Left colon (tissue), 2 donors: ENCODE measurements at regions not wholly inside any gene's neighbourhood (a gene's known extent, or its start where the extent isn't known, plus 50 kb on each side); places are given as distances from the start of the nearest gene placed in this dataset.

Source experiments
- ATAC-seq: fragments of 200-7000 bp; cut with Tn5 transposase; one replicate; pipeline ENCODE4 v1.9.1; 2020; ENCODE audit warnings: mild to moderate bottlenecking, moderate library complexity
- DNase-seq, 2 donors: peaks; one replicate each; pipeline ENCODE4 v3.0.0-alpha.2; 2020
- intact Hi-C, 2 donors: fragments of 100-400 bp; cut with DNase I in 1 of 2; cut with micrococcal nuclease in 1 of 2; formaldehyde crosslinking; loops; one replicate each; pipeline versions ENCODE4 v1.11.2 to v1.14.0; 2022; cut with DNase I, micrococcal nuclease
- donor health status: DM: no; HTN: no; CAD: no.
- donor health status: DM: yes; HTN: yes; CAD: no.

- intact Hi-C loops, result no loop called here
- DNase-seq (no peak), ATAC-seq (no peak)
Observed at GRCh38 chr6:110558575-110558974, 82.2 kb upstream of the SLC22A16 start.

- intact Hi-C loops, result no loop called here
- no peak for DNase-seq
- no peak for ATAC-seq
Observed at GRCh38 chr6:110557199-110557598, 80.8 kb upstream of the SLC22A16 start.

GRCh38 chr6:110556317-110557110 is 80.1 kb upstream of the SLC22A16 start:
- intact Hi-C loops, result no loop called here
- no peak for ATAC-seq
- no peak for DNase-seq

GRCh38 chr6:110554966-110555460 is 78.6 kb upstream of the SLC22A16 start:
- intact Hi-C loops, result no loop called here
- no peak for DNase-seq
- no peak for ATAC-seq

GRCh38 chr6:110554441-110554840 is 78.0 kb upstream of the SLC22A16 start:
- ATAC-seq (no peak), DNase-seq (no peak)
- intact Hi-C loops, result no loop called here

- ATAC-seq (no peak), DNase-seq (no peak)
- intact Hi-C loops, result no loop called here
Observed at GRCh38 chr6:110552901-110553641, 76.7 kb upstream of the SLC22A16 start.

- intact Hi-C loops, result no loop called here
- DNase-seq (no peak), ATAC-seq (no peak)
Observed at GRCh38 chr6:110552076-110552475, 75.7 kb upstream of the SLC22A16 start.

GRCh38 chr6:110551088-110551487 is 74.7 kb upstream of the SLC22A16 start:
- intact Hi-C loops, result no loop called here
- no peak for DNase-seq
- no peak for ATAC-seq

- ATAC-seq (no peak), DNase-seq (no peak)
- intact Hi-C loops, result no loop called here
Observed at GRCh38 chr6:110550353-110550752, 73.9 kb upstream of the SLC22A16 start.

GRCh38 chr6:110549277-110549676 is 72.9 kb upstream of the SLC22A16 start:
- no peak for ATAC-seq
- no peak for DNase-seq
- intact Hi-C loops, result no loop called here

GRCh38 chr6:110548110-110548847 is 71.9 kb upstream of the SLC22A16 start:
- ATAC-seq, result no peak
- intact Hi-C loops, result no loop called here
- no peak for DNase-seq

GRCh38 chr6:110547266-110547964 is 71.0 kb upstream of the SLC22A16 start:
- ATAC-seq (no peak), DNase-seq (no peak)
- intact Hi-C loops, result no loop called here

GRCh38 chr6:110545081-110545872 is 68.9 kb upstream of the SLC22A16 start:
- intact Hi-C loops, result no loop called here
- DNase-seq (no peak), ATAC-seq (no peak)

- DNase-seq (no peak), ATAC-seq (no peak)
- intact Hi-C loops, result no loop called here
Observed at GRCh38 chr6:110544472-110544871, 68.1 kb upstream of the SLC22A16 start.

- no peak for ATAC-seq
Observed at GRCh38 chr6:110543106-110543505, 66.7 kb upstream of the SLC22A16 start.

GRCh38 chr6:110542311-110543024 is 66.1 kb upstream of the SLC22A16 start:
- ATAC-seq, result no peak
- intact Hi-C loops, result no loop called here
- no peak for DNase-seq

More at GRCh38 chr6:110543106-110543505, 66.7 kb upstream of the SLC22A16 start:
- no peak for DNase-seq
- intact Hi-C loops, result no loop called here

GRCh38 chr6:110541701-110542309 is 65.4 kb upstream of the SLC22A16 start:
- intact Hi-C loops, result no loop called here
- ATAC-seq (no peak), DNase-seq (no peak)
